ENCODE measurements at regions not wholly inside any gene's neighbourhood (a gene's known extent, or its start where the extent isn't known, plus 50 kb on each side); places are given as distances from the start of the nearest gene placed in this dataset.

- TF ChIP-seq CTCF (IDR thresholded peaks at IDR 0.05): no peak
- TF ChIP-seq POLR2A (IDR thresholded peaks at IDR 0.05): no peak
Measured at GRCh38 chr2:220228310-220229006, 601.0 kb downstream of the SLC4A3 start.
